ENCODE measurements at regions not wholly inside any gene's neighbourhood (a gene's known extent, or its start where the extent isn't known, plus 50 kb on each side); places are given as distances from the start of the nearest gene placed in this dataset.
"Not testable (repeated sequence)": the region's sequence is repeated elsewhere in the genome, so short reads cannot be mapped to it uniquely, and the experiment has no call there.

- no peaks in the 10 kb centered on the region for H3K36me3 Mint-ChIP-seq (ENCODE audit: low read depth)
- no peak overlapping the region for H3K27ac Mint-ChIP-seq
- no peak overlapping the region for H3K4me3 Mint-ChIP-seq
- DNase-seq, result no peak
- H3K4me1 Mint-ChIP-seq (ENCODE audit: low read depth), result peaks cover 7% of the 10 kb centered on the region
- no peaks in the 10 kb centered on the region for H3K9me3 Mint-ChIP-seq
- H3K27me3 Mint-ChIP-seq (ENCODE audit: low read depth), result peaks cover 25% of the 10 kb centered on the region
- intact Hi-C loops (cut with micrococcal nuclease), result no loop called here
- CTCF ChIA-PET, result interaction anchor here (0.5 kb wide), 1 partner anchor 11 kb away, joined by 3 read pairs; no protein-coding TSS in a partner anchor
Observed at GRCh38 chr9:129551393-129551973, 69.4 kb downstream of the C9orf50 start.

- DNase-seq; H3K27ac Mint-ChIP-seq; H3K4me1 Mint-ChIP-seq (ENCODE audit: low read depth); CTCF ChIA-PET; H3K36me3 Mint-ChIP-seq (ENCODE audit: low read depth); intact Hi-C loops (cut with micrococcal nuclease); H3K9me3 Mint-ChIP-seq: not testable (repeated sequence)
- H3K4me3 Mint-ChIP-seq, result peak overlapping the region; percentile 69
- peaks cover 25% of the 10 kb centered on the region for H3K27me3 Mint-ChIP-seq (ENCODE audit: low read depth)
Observed at GRCh38 chr9:129550977-129551376, 69.9 kb downstream of the C9orf50 start.

GRCh38 chr9:129550199-129550839 is 70.6 kb downstream of the C9orf50 start:
- H3K9me3 Mint-ChIP-seq, result no peaks in the 10 kb centered on the region
- no peak overlapping the region for H3K27ac Mint-ChIP-seq
- H3K27me3 Mint-ChIP-seq (ENCODE audit: low read depth), result peaks cover 27% of the 10 kb centered on the region
- peaks cover 7% of the 10 kb centered on the region for H3K4me1 Mint-ChIP-seq (ENCODE audit: low read depth)
- intact Hi-C loops (cut with micrococcal nuclease), result no loop called here
- peak; percentile 31 for DNase-seq
- CTCF ChIA-PET, result no interaction called here
- peak overlapping the region; percentile 69 for H3K4me3 Mint-ChIP-seq
- H3K36me3 Mint-ChIP-seq (ENCODE audit: low read depth), result no peaks in the 10 kb centered on the region

GRCh38 chr9:129549684-129550083 is 71.2 kb downstream of the C9orf50 start:
- peaks cover 7% of the 10 kb centered on the region for H3K4me1 Mint-ChIP-seq (ENCODE audit: low read depth)
- H3K27ac Mint-ChIP-seq, result no peak overlapping the region
- H3K4me3 Mint-ChIP-seq, result peak overlapping the region; percentile 58
- no peak for DNase-seq
- no peaks in the 10 kb centered on the region for H3K9me3 Mint-ChIP-seq
- intact Hi-C loops (cut with micrococcal nuclease), result no loop called here
- H3K36me3 Mint-ChIP-seq (ENCODE audit: low read depth), result no peaks in the 10 kb centered on the region
- CTCF ChIA-PET, result interaction anchor here (0.5 to 1.1 kb wide), 2 partner anchors 18 to 21 kb away, joined by 3 to 4 read pairs; no protein-coding TSS in a partner anchor
- peaks cover 29% of the 10 kb centered on the region for H3K27me3 Mint-ChIP-seq (ENCODE audit: low read depth)

- Mint-ChIP-seq H3K9me3 (no peaks in the 10 kb centered on the region), H3K36me3 (ENCODE audit: low read depth) (no peaks in the 10 kb centered on the region), H3K4me1 (ENCODE audit: low read depth) (peaks cover 7% of the 10 kb centered on the region), H3K4me3 (peak overlapping the region; percentile 58), H3K27me3 (ENCODE audit: low read depth) (peaks cover 29% of the 10 kb centered on the region), H3K27ac (no peak overlapping the region)
- intact Hi-C loops (cut with micrococcal nuclease), result no loop called here
- DNase-seq, result no peak
- CTCF ChIA-PET, result interaction anchor here (0.5 to 1.1 kb wide), 4 partner anchors 18 to 376 kb away, joined by 3 to 4 read pairs (median 3); no protein-coding TSS in a partner anchor
Observed at GRCh38 chr9:129549139-129549538, 71.8 kb downstream of the C9orf50 start.

GRCh38 chr9:129548571-129549135 is 72.2 kb downstream of the C9orf50 start:
- H3K4me3 Mint-ChIP-seq, result no peak overlapping the region
- intact Hi-C loops (cut with micrococcal nuclease), result no loop called here
- no peaks in the 10 kb centered on the region for H3K36me3 Mint-ChIP-seq (ENCODE audit: low read depth)
- H3K27me3 Mint-ChIP-seq (ENCODE audit: low read depth), result peaks cover 29% of the 10 kb centered on the region
- peaks cover 7% of the 10 kb centered on the region for H3K4me1 Mint-ChIP-seq (ENCODE audit: low read depth)
- DNase-seq, result no peak
- H3K27ac Mint-ChIP-seq, result no peak overlapping the region
- CTCF ChIA-PET, result interaction anchor here (0.7 to 1.1 kb wide), 3 partner anchors 22 to 376 kb away, joined by 3 to 4 read pairs (median 3); no protein-coding TSS in a partner anchor
- no peaks in the 10 kb centered on the region for H3K9me3 Mint-ChIP-seq

- H3K4me3 Mint-ChIP-seq, result no peak overlapping the region
- peaks cover 7% of the 10 kb centered on the region for H3K4me1 Mint-ChIP-seq (ENCODE audit: low read depth)
- H3K9me3 Mint-ChIP-seq, result no peaks in the 10 kb centered on the region
- DNase-seq, result no peak
- CTCF ChIA-PET, result interaction anchor here (0.5 to 1.4 kb wide), 4 partner anchors 15 to 375 kb away, joined by 3 to 7 read pairs (median 4); no protein-coding TSS in a partner anchor
- peaks cover 29% of the 10 kb centered on the region for H3K27me3 Mint-ChIP-seq (ENCODE audit: low read depth)
- no peak overlapping the region for H3K27ac Mint-ChIP-seq
- H3K36me3 Mint-ChIP-seq (ENCODE audit: low read depth), result no peaks in the 10 kb centered on the region
- intact Hi-C loops (cut with micrococcal nuclease), result no loop called here
Observed at GRCh38 chr9:129547869-129548570, 72.9 kb downstream of the C9orf50 start.

GRCh38 chr9:129547063-129547462 is 73.8 kb downstream of the C9orf50 start:
- Mint-ChIP-seq H3K27me3 (ENCODE audit: low read depth) (peaks cover 28% of the 10 kb centered on the region), H3K9me3 (no peaks in the 10 kb centered on the region), H3K4me1 (ENCODE audit: low read depth) (peaks cover 7% of the 10 kb centered on the region), H3K4me3 (no peak overlapping the region), H3K36me3 (ENCODE audit: low read depth) (no peaks in the 10 kb centered on the region), H3K27ac (no peak overlapping the region)
- CTCF ChIA-PET, result interaction anchor here (1.4 kb wide), 1 partner anchor 77 kb away, joined by 4 read pairs; no protein-coding TSS in a partner anchor
- no peak for DNase-seq
- intact Hi-C loops (cut with micrococcal nuclease), result no loop called here

GRCh38 chr9:129545876-129546275 is 75.0 kb downstream of the C9orf50 start:
- H3K27ac Mint-ChIP-seq; intact Hi-C loops (cut with micrococcal nuclease): not testable (repeated sequence)

GRCh38 chr9:129544761-129545160 is 76.1 kb downstream of the C9orf50 start:
- H3K36me3 Mint-ChIP-seq (ENCODE audit: low read depth), result no peaks in the 10 kb centered on the region
- no peak overlapping the region for H3K4me3 Mint-ChIP-seq
- CTCF ChIA-PET, result no interaction called here

More at GRCh38 chr9:129545876-129546275, 75.0 kb downstream of the C9orf50 start:
- not testable (repeated sequence) for H3K36me3 Mint-ChIP-seq (ENCODE audit: low read depth); H3K4me3 Mint-ChIP-seq; H3K4me1 Mint-ChIP-seq (ENCODE audit: low read depth); DNase-seq; H3K9me3 Mint-ChIP-seq
- peaks cover 21% of the 10 kb centered on the region for H3K27me3 Mint-ChIP-seq (ENCODE audit: low read depth)
- CTCF ChIA-PET, result interaction anchor here (0.7 kb wide), 1 partner anchor 292 kb away, joined by 5 read pairs; no protein-coding TSS in a partner anchor

GRCh38 chr9:129542741-129543140 is 78.2 kb downstream of the C9orf50 start:
- Mint-ChIP-seq H3K9me3 (peaks cover 10% of the 10 kb centered on the region), H3K27ac (no peak overlapping the region), H3K36me3 (ENCODE audit: low read depth) (no peaks in the 10 kb centered on the region), H3K4me3 (no peak overlapping the region), H3K4me1 (ENCODE audit: low read depth) (no peaks in the 10 kb centered on the region), H3K27me3 (ENCODE audit: low read depth) (peaks cover 4% of the 10 kb centered on the region)
- CTCF ChIA-PET, result no interaction called here
- intact Hi-C loops (cut with micrococcal nuclease), result no loop called here
- DNase-seq, result no peak

More at GRCh38 chr9:129544761-129545160, 76.1 kb downstream of the C9orf50 start:
- Mint-ChIP-seq H3K27me3 (ENCODE audit: low read depth) (peaks cover 15% of the 10 kb centered on the region), H3K27ac (no peak overlapping the region), H3K9me3 (peaks cover under 1% of the 10 kb centered on the region), H3K4me1 (ENCODE audit: low read depth) (peaks cover 3% of the 10 kb centered on the region)
- DNase-seq, result no peak
- intact Hi-C loops (cut with micrococcal nuclease), result no loop called here

- intact Hi-C loops (cut with micrococcal nuclease), result no loop called here
- no peaks in the 10 kb centered on the region for H3K36me3 Mint-ChIP-seq (ENCODE audit: low read depth)
- H3K4me1 Mint-ChIP-seq (ENCODE audit: low read depth), result no peaks in the 10 kb centered on the region
- DNase-seq, result no peak
- H3K27me3 Mint-ChIP-seq (ENCODE audit: low read depth), result peaks cover 4% of the 10 kb centered on the region
- peaks cover 10% of the 10 kb centered on the region for H3K9me3 Mint-ChIP-seq
- CTCF ChIA-PET, result no interaction called here
- no peak overlapping the region for H3K4me3 Mint-ChIP-seq
- H3K27ac Mint-ChIP-seq, result no peak overlapping the region
Observed at GRCh38 chr9:129541270-129541669, 79.6 kb downstream of the C9orf50 start.
